Testis (tissue), 2 donors: ENCODE measurements at regions not wholly inside any gene's neighbourhood (a gene's known extent, or its start where the extent isn't known, plus 50 kb on each side); places are given as distances from the start of the nearest gene placed in this dataset.

Source experiments
- DNase-seq: peaks from one replicate; pipeline ENCODE4 v3.0.0-alpha.2; 2019
- H3K27ac ChIP-seq, 2 donors: fragments of 200-600 bp; sonication (generic); one replicate each; pipeline ENCODE4 v1.5.1; 2019
- H3K27me3 ChIP-seq: fragments of 200-600 bp; sonication (generic); one replicate; pipeline ENCODE4 v1.5.1; 2019
- H3K36me3 ChIP-seq: fragments of 200-600 bp; sonication (generic); one replicate; pipeline ENCODE4 v1.5.1; 2017; ENCODE audit warnings: low read depth; ENCODE audit errors: missing control alignments
- H3K4me1 ChIP-seq: fragments of 200-600 bp; sonication (generic); one replicate; pipeline ENCODE4 v1.5.1; 2019
- H3K4me3 ChIP-seq, 2 donors: fragments of 200-600 bp; sonication (generic); one replicate each; pipeline ENCODE4 v1.5.1; 2017 to 2019
- H3K9me3 ChIP-seq: fragments of 200-600 bp; sonication (generic); one replicate; pipeline ENCODE4 v1.5.1; 2017
- CTCF ChIP-seq, 3 experiments: fragments of 450-650 bp in 2 of 3; fragments of 200-600 bp in 1 of 3; sonication (generic) in 1 of 3; IDR thresholded peaks; one replicate each; pipeline ENCODE4 v1.5.1; 2016 to 2019; ENCODE audit warnings: antibody characterized with exemption in 3 of 3, mild to moderate bottlenecking in 2 of 3, moderate library complexity in 1 of 3
- POLR2A ChIP-seq: fragments of 450-650 bp; IDR thresholded peaks from one replicate; pipeline ENCODE4 v1.6.1; 2017; ENCODE audit warnings: antibody characterized with exemption, mild to moderate bottlenecking, moderate library complexity
- WGBS, 2 donors: methylation state at CpG; one replicate each; pipeline ENCODE4 v1.1.5; 2018; 5-methylcytosine and 5-hydroxymethylcytosine counted together
- intact Hi-C: fragments of 100-400 bp; cut with DNase I; formaldehyde crosslinking; loops from one replicate; pipeline ENCODE4 v1.15.1; 2023; ENCODE audit warnings: low total_unique reads

GRCh38 chr12:111093428-111094142 lies 173.2 kb upstream of the MYL2 start:
- WGBS, 2 donors = 72 to 77% methylated on average over 17 of the region's 17 CpGs
- Histone ChIP-seq H3K27me3 (no peaks in the 10 kb centered on the region), H3K9me3 (no peaks in the 10 kb centered on the region), H3K27ac (no peak overlapping the region), H3K36me3 (no peaks in the 10 kb centered on the region), H3K4me1 (no peaks in the 10 kb centered on the region), H3K4me3 (no peak overlapping the region)
- intact Hi-C loops = no loop called here
- no peak for DNase-seq
- TF ChIP-seq CTCF (IDR thresholded peaks at IDR 0.05) = no peak
- no peak for TF ChIP-seq POLR2A

- H3K36me3 ChIP-seq = no peaks in the 10 kb centered on the region
- H3K4me1 ChIP-seq = no peaks in the 10 kb centered on the region
- H3K27ac ChIP-seq = no peak overlapping the region
- no peaks in the 10 kb centered on the region for H3K27me3 ChIP-seq
- WGBS, 2 donors = 86 to 91% methylated on average over 9 to 11 of the region's 11 CpGs
- no peak for TF ChIP-seq POLR2A
- no peak for TF ChIP-seq CTCF (IDR thresholded peaks at IDR 0.05)
- DNase-seq = no peak
- no peaks in the 10 kb centered on the region for H3K9me3 ChIP-seq
- intact Hi-C loops = no loop called here
- no peak overlapping the region for H3K4me3 ChIP-seq
Observed at GRCh38 chr12:111091051-111091450, 170.7 kb upstream of the MYL2 start.

- Histone ChIP-seq H3K9me3 (no peaks in the 10 kb centered on the region), H3K36me3 (no peaks in the 10 kb centered on the region), H3K27ac (no peak overlapping the region), H3K4me1 (no peaks in the 10 kb centered on the region), H3K4me3 (no peak overlapping the region), H3K27me3 (no peaks in the 10 kb centered on the region)
- intact Hi-C loops = no loop called here
- TF ChIP-seq POLR2A (no peak), CTCF (IDR thresholded peaks at IDR 0.05) (no peak)
- DNase-seq = no peak
- WGBS, 2 donors = 100% methylated on average over 1 of the region's 1 CpG
Observed at GRCh38 chr12:111089616-111090015, 169.2 kb upstream of the MYL2 start.

GRCh38 chr12:111088409-111088808 lies 168.0 kb upstream of the MYL2 start:
- 89 to 91% methylated on average over 9 of the region's 9 CpGs for WGBS, 2 donors
- Histone ChIP-seq H3K27me3 (no peaks in the 10 kb centered on the region), H3K4me3 (no peak overlapping the region), H3K4me1 (no peaks in the 10 kb centered on the region), H3K27ac (no peak overlapping the region), H3K36me3 (no peaks in the 10 kb centered on the region), H3K9me3 (no peaks in the 10 kb centered on the region)
- intact Hi-C loops = no loop called here
- DNase-seq = no peak
- TF ChIP-seq POLR2A (no peak), CTCF (IDR thresholded peaks at IDR 0.05) (no peak)
